Gastrocnemius medialis (tissue), 4 donors: ENCODE measurements at regions not wholly inside any gene's neighbourhood (a gene's known extent, or its start where the extent isn't known, plus 50 kb on each side); places are given as distances from the start of the nearest gene placed in this dataset.

Experiments
- POLR2A ChIP-seq, 2 donors: fragments of 450-650 bp; IDR thresholded peaks; one replicate each; pipeline ENCODE4 v1.6.1; 2017; ENCODE audit warnings: antibody characterized with exemption in 2 of 2, mild to moderate bottlenecking in 2 of 2, moderate library complexity in 2 of 2
- TF ChIP-seq, protein P1 (sequence below), 5 experiments: fragments of 450-650 bp in 3 of 5; fragments of 200-600 bp in 2 of 5; sonication (generic) in 2 of 5; IDR thresholded peaks in 4 of 5; conservative IDR thresholded peaks in 1 of 5; 1 replicate in 4 of 5; 2 replicates in 1 of 5; pipeline ENCODE4 v1.5.1; 2016 to 2019; ENCODE audit warnings: antibody characterized with exemption in 5 of 5, mild to moderate bottlenecking in 3 of 5, moderate library complexity in 3 of 5

DNA sequence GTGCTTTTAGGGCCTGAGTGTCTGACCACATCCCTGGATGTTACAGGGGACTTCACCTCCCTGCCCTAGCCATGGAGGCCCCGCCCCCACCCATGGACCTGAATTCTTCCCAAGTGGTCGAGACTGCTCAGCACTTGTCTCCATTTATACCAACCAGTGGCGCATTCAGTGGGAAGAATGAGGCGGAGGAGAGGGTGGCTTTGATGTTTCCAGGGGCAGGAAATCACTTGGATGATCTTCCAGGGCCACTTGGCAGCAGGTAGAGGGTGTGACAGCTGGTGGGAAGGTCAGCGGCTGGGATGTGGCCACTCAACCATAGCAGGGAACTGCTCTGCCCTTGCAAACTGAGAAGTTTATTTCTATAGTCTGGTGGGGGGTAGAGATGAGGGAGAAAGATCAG lies 155.1 kb upstream of the BLID start:
- TF ChIP-seq, protein P1, sequence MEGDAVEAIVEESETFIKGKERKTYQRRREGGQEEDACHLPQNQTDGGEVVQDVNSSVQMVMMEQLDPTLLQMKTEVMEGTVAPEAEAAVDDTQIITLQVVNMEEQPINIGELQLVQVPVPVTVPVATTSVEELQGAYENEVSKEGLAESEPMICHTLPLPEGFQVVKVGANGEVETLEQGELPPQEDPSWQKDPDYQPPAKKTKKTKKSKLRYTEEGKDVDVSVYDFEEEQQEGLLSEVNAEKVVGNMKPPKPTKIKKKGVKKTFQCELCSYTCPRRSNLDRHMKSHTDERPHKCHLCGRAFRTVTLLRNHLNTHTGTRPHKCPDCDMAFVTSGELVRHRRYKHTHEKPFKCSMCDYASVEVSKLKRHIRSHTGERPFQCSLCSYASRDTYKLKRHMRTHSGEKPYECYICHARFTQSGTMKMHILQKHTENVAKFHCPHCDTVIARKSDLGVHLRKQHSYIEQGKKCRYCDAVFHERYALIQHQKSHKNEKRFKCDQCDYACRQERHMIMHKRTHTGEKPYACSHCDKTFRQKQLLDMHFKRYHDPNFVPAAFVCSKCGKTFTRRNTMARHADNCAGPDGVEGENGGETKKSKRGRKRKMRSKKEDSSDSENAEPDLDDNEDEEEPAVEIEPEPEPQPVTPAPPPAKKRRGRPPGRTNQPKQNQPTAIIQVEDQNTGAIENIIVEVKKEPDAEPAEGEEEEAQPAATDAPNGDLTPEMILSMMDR (IDR thresholded peaks at IDR 0.05 in 4 of 5, conservative IDR thresholded peaks at IDR 0.05 in 1 of 5): no peak
- no peak for TF ChIP-seq POLR2A (IDR thresholded peaks at IDR 0.05)
